HG02798 (cell line): ENCODE measurements at regions not wholly inside any gene's neighbourhood (a gene's known extent, or its start where the extent isn't known, plus 50 kb on each side); places are given as distances from the start of the nearest gene placed in this dataset.
"Not testable (repeated sequence)": the region's sequence is repeated elsewhere in the genome, so short reads cannot be mapped to it uniquely, and the experiment has no call there.

Experiments used
- ATAC-seq: cut with Tn5 transposase; IDR thresholded peaks from one replicate; pipeline ENCODE4 v1.9.1; 2021; ENCODE audit warnings: mild to moderate bottlenecking; ENCODE audit not compliant: unreplicated experiment, poor library complexity

GRCh38 chr7:104264285-104264684, 56.5 kb upstream of the ORC5 start:
- ATAC-seq = no peak

- no peak for ATAC-seq
Measured at GRCh38 chr7:104267701-104268368, 60.0 kb upstream of the ORC5 start.

DNA sequence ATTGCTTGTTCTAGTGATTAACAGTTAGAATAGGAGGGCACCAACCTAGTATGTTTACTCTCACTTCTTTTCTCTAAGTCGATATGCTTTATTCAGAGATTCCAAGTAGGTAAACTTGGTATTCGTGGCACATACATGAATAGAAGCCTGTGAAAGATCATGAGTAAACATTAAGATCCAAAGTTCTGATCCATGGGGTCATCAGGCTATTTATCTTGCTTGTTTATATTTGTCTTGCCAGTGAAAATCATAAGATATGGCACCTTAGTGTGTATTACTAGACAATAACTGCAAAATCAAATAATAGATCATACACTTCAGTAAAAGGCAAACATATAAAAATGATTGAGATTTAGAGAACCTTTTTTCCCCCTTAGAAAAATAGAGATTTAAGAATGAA, 56.5 kb upstream of the LHFPL3 start:
- ATAC-seq = no peak

DNA sequence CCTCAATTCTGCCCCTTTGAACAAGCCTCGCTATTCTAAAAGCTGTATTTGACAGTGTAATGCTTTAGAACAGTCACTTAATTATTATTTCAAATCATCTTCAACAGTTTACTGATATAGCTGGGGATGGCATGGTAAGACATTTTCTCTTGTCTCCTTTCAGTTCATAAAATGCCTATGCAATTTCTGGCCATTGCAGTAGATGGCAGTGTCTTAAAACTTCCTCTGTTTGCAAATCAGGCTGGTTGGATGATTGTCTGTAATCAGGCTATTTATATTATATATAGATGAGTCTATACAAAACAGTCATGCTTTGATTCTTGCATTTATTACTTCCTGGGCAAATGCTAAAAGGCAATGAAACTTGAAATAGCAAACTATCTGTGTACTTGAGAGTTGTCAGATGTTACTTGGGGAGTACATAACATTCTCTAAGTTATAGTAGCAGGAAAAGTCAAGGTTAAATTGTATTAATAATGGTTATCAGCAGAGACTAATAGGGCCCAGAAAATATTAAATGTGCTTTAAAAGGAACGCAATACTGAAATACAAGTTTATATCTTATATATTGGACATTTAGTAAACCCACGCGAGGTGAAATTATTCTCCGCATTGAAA, 55.5 kb upstream of the LHFPL3 start:
- peak; percentile 52 for ATAC-seq

DNA sequence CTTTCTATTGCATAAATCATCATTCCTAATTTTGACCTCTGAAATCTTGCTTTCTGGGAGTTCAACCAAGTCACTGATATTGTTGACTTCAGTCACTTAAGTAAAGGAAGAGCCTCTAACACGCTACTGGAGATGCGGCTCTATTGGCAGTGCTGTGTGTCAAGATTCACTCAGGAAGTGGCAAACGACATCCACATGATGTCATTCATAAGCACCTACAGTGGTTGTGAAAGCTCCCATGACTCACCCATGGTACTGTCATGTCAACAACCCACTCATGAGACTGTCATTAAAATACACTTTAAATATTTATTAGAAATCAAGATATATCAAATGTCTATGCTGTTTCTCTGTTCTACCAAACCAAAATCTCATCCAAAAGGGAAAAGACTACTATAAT, 52.5 kb upstream of the LHFPL3 start:
- ATAC-seq = no peak

- not testable (repeated sequence) for ATAC-seq
Measured at GRCh38 chr7:104276730-104277129, 51.7 kb upstream of the LHFPL3 start.
